Mucosa of descending colon (tissue), 3 donors: ENCODE measurements at regions not wholly inside any gene's neighbourhood (a gene's known extent, or its start where the extent isn't known, plus 50 kb on each side); places are given as distances from the start of the nearest gene placed in this dataset.

Experiments
- ATAC-seq: fragments of 200-7000 bp; cut with Tn5 transposase; one replicate; pipeline ENCODE4 v1.9.1; 2020; ENCODE audit warnings: mild to moderate bottlenecking, moderate library complexity
- DNase-seq, 3 donors: peaks; one replicate each; pipeline ENCODE4 v3.0.0-alpha.2; 2020
- H3K36me3 ChIP-seq: fragments of 200-600 bp; one replicate; pipeline ENCODE4 v1.8.0; 2021; ENCODE audit warnings: low read depth, mild to moderate bottlenecking
- H3K4me1 ChIP-seq: fragments of 200-600 bp; one replicate; pipeline ENCODE4 v1.8.0; 2021; ENCODE audit warnings: low read depth, mild to moderate bottlenecking
- H3K4me3 ChIP-seq: fragments of 200-600 bp; one replicate; pipeline ENCODE4 v1.8.0; 2021; ENCODE audit warnings: mild to moderate bottlenecking
- H3K9me3 ChIP-seq: fragments of 200-600 bp; one replicate; pipeline ENCODE4 v1.8.0; 2021; ENCODE audit warnings: mild to moderate bottlenecking
- intact Hi-C, 2 donors: fragments of 100-400 bp; cut with DNase I in 1 of 2; cut with micrococcal nuclease in 1 of 2; formaldehyde crosslinking; loops; one replicate each; pipeline versions ENCODE4 v1.11.0 to v1.11.1; 2022; cut with DNase I, micrococcal nuclease
- TF ChIP-seq, protein P1 (sequence below): fragments of 200-600 bp; IDR thresholded peaks from one replicate; pipeline ENCODE4 v1.8.0; 2022; ENCODE audit warnings: antibody characterized with exemption, mild to moderate bottlenecking
- donor health status: DM: no; HTN: no; CAD: no; lungs with moderate emphysema.
- donor health status: DM: no; HTN: no; CAD: no.
- donor health status: DM: no; HTN: yes; CAD: no.

DNA sequence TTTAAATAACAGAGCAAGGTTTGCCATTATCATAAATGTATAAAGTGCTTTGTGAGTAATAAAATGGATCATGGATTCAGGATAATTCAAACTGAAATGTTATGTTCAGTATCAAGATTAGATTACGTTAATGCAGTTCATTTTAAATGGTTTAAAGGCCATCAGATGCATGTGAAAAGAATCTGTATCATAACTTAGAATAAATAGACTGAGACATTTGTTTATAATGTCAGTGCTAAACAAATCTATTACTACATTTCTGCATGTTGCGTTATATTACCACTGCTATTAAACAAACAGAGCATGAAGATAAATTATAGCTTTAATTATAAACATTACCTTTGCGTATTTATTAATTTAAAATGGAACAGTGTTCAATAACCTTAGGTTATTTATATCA lies 160.2 kb downstream of the TOX3 start:
- TF ChIP-seq, protein P1, sequence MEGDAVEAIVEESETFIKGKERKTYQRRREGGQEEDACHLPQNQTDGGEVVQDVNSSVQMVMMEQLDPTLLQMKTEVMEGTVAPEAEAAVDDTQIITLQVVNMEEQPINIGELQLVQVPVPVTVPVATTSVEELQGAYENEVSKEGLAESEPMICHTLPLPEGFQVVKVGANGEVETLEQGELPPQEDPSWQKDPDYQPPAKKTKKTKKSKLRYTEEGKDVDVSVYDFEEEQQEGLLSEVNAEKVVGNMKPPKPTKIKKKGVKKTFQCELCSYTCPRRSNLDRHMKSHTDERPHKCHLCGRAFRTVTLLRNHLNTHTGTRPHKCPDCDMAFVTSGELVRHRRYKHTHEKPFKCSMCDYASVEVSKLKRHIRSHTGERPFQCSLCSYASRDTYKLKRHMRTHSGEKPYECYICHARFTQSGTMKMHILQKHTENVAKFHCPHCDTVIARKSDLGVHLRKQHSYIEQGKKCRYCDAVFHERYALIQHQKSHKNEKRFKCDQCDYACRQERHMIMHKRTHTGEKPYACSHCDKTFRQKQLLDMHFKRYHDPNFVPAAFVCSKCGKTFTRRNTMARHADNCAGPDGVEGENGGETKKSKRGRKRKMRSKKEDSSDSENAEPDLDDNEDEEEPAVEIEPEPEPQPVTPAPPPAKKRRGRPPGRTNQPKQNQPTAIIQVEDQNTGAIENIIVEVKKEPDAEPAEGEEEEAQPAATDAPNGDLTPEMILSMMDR, result no peak
- no peaks in the 10 kb centered on the region for H3K4me1 ChIP-seq
- no peak for DNase-seq
- intact Hi-C loops, result no loop called here
- H3K9me3 ChIP-seq, result no peaks in the 10 kb centered on the region
- H3K36me3 ChIP-seq, result no peaks in the 10 kb centered on the region
- no peak for ATAC-seq
- no peak overlapping the region for H3K4me3 ChIP-seq

DNA sequence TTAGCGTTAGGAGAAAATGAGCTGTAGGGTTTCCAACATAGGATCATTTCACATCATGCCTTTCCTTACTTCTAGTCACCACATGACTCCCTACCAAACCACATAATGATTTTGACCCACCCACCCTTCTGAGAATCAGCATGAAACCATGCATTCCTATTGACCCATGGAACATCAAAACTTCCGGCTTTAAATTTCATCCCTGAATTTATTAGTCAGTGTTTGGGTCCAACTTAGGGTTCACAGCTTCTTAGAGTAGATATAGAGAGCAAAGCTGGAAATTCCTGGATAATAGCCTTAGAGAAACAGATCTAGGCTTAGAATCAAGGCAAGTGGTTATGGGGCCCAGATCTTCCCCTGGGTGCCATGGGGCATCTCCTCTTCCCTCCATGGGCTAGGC lies 162.6 kb downstream of the TOX3 start:
- Histone ChIP-seq H3K36me3 (no peaks in the 10 kb centered on the region), H3K9me3 (no peaks in the 10 kb centered on the region), H3K4me3 (no peak overlapping the region), H3K4me1 (no peaks in the 10 kb centered on the region)
- ATAC-seq, result no peak
- no peak for DNase-seq
- intact Hi-C loops, result no loop called here
- TF ChIP-seq, protein P1, result no peak

DNA sequence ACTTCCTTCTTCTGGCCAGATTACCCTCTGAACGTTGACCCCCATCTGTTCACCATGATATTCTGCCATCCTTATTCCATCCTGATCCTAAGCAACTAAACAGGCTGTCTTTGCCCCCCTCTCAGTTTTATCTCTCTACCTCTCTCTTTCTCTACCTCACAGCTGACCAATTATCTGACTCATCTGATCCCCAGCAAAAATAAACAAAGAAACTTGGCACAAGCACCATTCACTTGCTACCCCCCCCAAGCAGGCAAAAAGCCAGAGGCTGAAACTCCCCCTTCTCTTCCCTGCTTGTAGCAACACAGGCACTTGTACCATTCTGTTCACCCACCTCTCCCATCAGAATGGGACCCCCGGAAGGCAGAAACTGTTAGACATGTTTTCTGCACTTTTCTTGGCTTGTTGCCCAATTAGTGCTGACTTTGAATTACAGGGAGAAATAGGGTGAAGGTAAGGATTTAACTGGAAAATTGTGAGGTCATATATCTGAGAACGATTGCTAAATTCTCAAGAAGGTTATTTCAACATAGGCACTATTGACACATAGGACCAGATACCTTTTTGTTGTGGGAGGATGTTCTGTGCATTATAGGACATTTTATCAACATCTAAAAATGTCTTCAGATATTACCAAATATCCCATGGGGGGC lies 163.2 kb downstream of the TOX3 start:
- DNase-seq, result no peak
- Histone ChIP-seq H3K4me3 (no peak overlapping the region), H3K9me3 (no peaks in the 10 kb centered on the region), H3K36me3 (no peaks in the 10 kb centered on the region), H3K4me1 (no peaks in the 10 kb centered on the region)
- intact Hi-C loops, result no loop called here
- peak; percentile 44 for ATAC-seq
- TF ChIP-seq, protein P1, result no peak

GRCh38 chr16:52383119-52383518 lies 163.8 kb downstream of the TOX3 start:
- Histone ChIP-seq H3K4me3 (no peak overlapping the region), H3K9me3 (no peaks in the 10 kb centered on the region), H3K4me1 (no peaks in the 10 kb centered on the region), H3K36me3 (no peaks in the 10 kb centered on the region)
- TF ChIP-seq, protein P1, result no peak
- ATAC-seq (no peak), DNase-seq (no peak)
- intact Hi-C loops, result no loop called here

DNA sequence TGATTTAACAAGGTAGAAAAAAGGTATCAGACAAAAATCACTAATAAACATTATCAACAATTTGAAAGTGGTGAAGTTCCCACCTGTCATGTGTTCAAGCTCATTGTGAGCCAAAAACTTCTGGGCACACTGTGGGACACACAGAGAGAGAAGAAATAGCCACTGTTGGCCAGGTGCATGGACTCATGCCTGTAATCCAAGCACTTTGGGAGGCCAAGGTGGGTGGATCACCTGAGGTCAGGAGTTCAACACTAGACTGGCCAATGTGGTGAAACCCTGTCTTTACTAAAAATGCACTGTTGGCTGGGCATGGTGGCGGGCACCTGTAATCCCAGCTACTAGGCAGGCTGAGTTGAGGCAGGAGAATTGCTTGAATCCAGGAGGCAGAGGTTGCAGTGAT lies 167.4 kb downstream of the TOX3 start:
- ATAC-seq, result no peak
- intact Hi-C loops, result no loop called here
- TF ChIP-seq, protein P1, result no peak

More for the DNA sequence above, 167.4 kb downstream of the TOX3 start:
- no peak overlapping the region for H3K4me3 ChIP-seq
- no peaks in the 10 kb centered on the region for H3K36me3 ChIP-seq
- DNase-seq, result no peak
- no peaks in the 10 kb centered on the region for H3K4me1 ChIP-seq
- H3K9me3 ChIP-seq, result no peaks in the 10 kb centered on the region
